ENCODE measurements at regions not wholly inside any gene's neighbourhood (a gene's known extent, or its start where the extent isn't known, plus 50 kb on each side); places are given as distances from the start of the nearest gene placed in this dataset.

- intact Hi-C loops (cut with DNase I): no loop called here
- no peaks in the 10 kb centered on the region for H3K9me3 ChIP-seq (replicated peaks in 1 of 3)
- TF ChIP-seq, protein P1, sequence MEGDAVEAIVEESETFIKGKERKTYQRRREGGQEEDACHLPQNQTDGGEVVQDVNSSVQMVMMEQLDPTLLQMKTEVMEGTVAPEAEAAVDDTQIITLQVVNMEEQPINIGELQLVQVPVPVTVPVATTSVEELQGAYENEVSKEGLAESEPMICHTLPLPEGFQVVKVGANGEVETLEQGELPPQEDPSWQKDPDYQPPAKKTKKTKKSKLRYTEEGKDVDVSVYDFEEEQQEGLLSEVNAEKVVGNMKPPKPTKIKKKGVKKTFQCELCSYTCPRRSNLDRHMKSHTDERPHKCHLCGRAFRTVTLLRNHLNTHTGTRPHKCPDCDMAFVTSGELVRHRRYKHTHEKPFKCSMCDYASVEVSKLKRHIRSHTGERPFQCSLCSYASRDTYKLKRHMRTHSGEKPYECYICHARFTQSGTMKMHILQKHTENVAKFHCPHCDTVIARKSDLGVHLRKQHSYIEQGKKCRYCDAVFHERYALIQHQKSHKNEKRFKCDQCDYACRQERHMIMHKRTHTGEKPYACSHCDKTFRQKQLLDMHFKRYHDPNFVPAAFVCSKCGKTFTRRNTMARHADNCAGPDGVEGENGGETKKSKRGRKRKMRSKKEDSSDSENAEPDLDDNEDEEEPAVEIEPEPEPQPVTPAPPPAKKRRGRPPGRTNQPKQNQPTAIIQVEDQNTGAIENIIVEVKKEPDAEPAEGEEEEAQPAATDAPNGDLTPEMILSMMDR (IDR thresholded peaks at IDR 0.05): no peak
- no peak for TF ChIP-seq POLR2A (IDR thresholded peaks at IDR 0.05)
- WGBS, 4 donors: 88 to 96% (median 92%) methylated on average over 3 of the region's 3 CpGs
- H3K4me3 ChIP-seq: no peak overlapping the region
- H3K27ac ChIP-seq: no peak overlapping the region
- no peaks in the 10 kb centered on the region for H3K4me1 ChIP-seq (replicated peaks in 1 of 2)
- no peaks in the 10 kb centered on the region for H3K27me3 ChIP-seq
- H3K36me3 ChIP-seq (replicated peaks in 1 of 2): no peaks in the 10 kb centered on the region
- no peak for DNase-seq
Observed at GRCh38 chr2:67707896-67708295, 310.8 kb downstream of the ETAA1 start.

GRCh38 chr2:67709835-67710234 lies 312.7 kb downstream of the ETAA1 start:
- intact Hi-C loops (cut with DNase I): no loop called here
- H3K9me3 ChIP-seq (replicated peaks in 1 of 3): no peaks in the 10 kb centered on the region
- 76 to 97% (median 88%) methylated on average over 2 of the region's 2 CpGs for WGBS, 4 donors
- no peak overlapping the region for H3K4me3 ChIP-seq
- H3K27me3 ChIP-seq: no peaks in the 10 kb centered on the region
- TF ChIP-seq, protein P1 (IDR thresholded peaks at IDR 0.05): no peak
- no peak for TF ChIP-seq POLR2A (IDR thresholded peaks at IDR 0.05)
- H3K27ac ChIP-seq: no peak overlapping the region
- no peak for DNase-seq
- H3K36me3 ChIP-seq (replicated peaks in 1 of 2): no peaks in the 10 kb centered on the region
- no peaks in the 10 kb centered on the region for H3K4me1 ChIP-seq (replicated peaks in 1 of 2)

GRCh38 chr2:67712484-67712883 lies 315.4 kb downstream of the ETAA1 start:
- no peaks in the 10 kb centered on the region for H3K4me1 ChIP-seq (replicated peaks in 1 of 2)
- no peak overlapping the region for H3K27ac ChIP-seq
- no peak for DNase-seq
- H3K4me3 ChIP-seq: no peak overlapping the region
- no peaks in the 10 kb centered on the region for H3K36me3 ChIP-seq (replicated peaks in 1 of 2)
- intact Hi-C loops (cut with DNase I): no loop called here
- no peaks in the 10 kb centered on the region for H3K27me3 ChIP-seq
- no peaks in the 10 kb centered on the region for H3K9me3 ChIP-seq (replicated peaks in 1 of 3)
- 74 to 83% (median 80%) methylated on average over 12 of the region's 12 CpGs for WGBS, 4 donors
- no peak for TF ChIP-seq POLR2A (IDR thresholded peaks at IDR 0.05)
- TF ChIP-seq, protein P1 (IDR thresholded peaks at IDR 0.05): no peak

- Histone ChIP-seq H3K4me1 (replicated peaks in 1 of 2) (no peaks in the 10 kb centered on the region), H3K27ac (no peak overlapping the region), H3K9me3 (replicated peaks in 1 of 3) (no peaks in the 10 kb centered on the region), H3K4me3 (no peak overlapping the region), H3K36me3 (replicated peaks in 1 of 2) (no peaks in the 10 kb centered on the region), H3K27me3 (no peaks in the 10 kb centered on the region)
- TF ChIP-seq, protein P1 (IDR thresholded peaks at IDR 0.05): no peak
- no peak for TF ChIP-seq POLR2A (IDR thresholded peaks at IDR 0.05)
- WGBS, 4 donors: 41 to 76% (median 53%) methylated on average over 3 of the region's 3 CpGs
- no peak for DNase-seq
- intact Hi-C loops (cut with DNase I): no loop called here
Observed at GRCh38 chr2:67713376-67713775, 316.2 kb downstream of the ETAA1 start.

Measured in adrenal gland (tissue), 9 donors.